Neural cell (in vitro differentiated cells): ENCODE measurements at regions not wholly inside any gene's neighbourhood (a gene's known extent, or its start where the extent isn't known, plus 50 kb on each side); places are given as distances from the start of the nearest gene placed in this dataset.

Experiments
- EP300 ChIP-seq: fragments of 450-650 bp; conservative IDR thresholded peaks from 2 replicates; pipeline ENCODE4 v1.6.1; 2014; ENCODE audit warnings: antibody characterized with exemption, mild to moderate bottlenecking, moderate library complexity; ENCODE audit not compliant: poor library complexity, severe bottlenecking
- RAD21 ChIP-seq: fragments of 450-650 bp; conservative IDR thresholded peaks from 2 replicates; pipeline ENCODE4 v1.6.1; 2014; ENCODE audit warnings: antibody characterized with exemption, mild to moderate bottlenecking, moderate library complexity
- TAF1 ChIP-seq: IDR thresholded peaks from 2 replicates; pipeline ENCODE4 v1.6.1; 2012; ENCODE audit warnings: low read depth
- TF ChIP-seq, protein P1 (sequence below): fragments of 450-650 bp; IDR thresholded peaks from 2 replicates; pipeline ENCODE4 v1.5.1; 2014; ENCODE audit warnings: antibody characterized with exemption, mild to moderate bottlenecking, moderate library complexity; ENCODE audit not compliant: poor library complexity, severe bottlenecking

GRCh38 chr16:7113395-7113794, 219.2 kb upstream of the RBFOX1 start:
- TF ChIP-seq RAD21 (no peak), TAF1 (no peak), EP300 (no peak)
- TF ChIP-seq, protein P1, sequence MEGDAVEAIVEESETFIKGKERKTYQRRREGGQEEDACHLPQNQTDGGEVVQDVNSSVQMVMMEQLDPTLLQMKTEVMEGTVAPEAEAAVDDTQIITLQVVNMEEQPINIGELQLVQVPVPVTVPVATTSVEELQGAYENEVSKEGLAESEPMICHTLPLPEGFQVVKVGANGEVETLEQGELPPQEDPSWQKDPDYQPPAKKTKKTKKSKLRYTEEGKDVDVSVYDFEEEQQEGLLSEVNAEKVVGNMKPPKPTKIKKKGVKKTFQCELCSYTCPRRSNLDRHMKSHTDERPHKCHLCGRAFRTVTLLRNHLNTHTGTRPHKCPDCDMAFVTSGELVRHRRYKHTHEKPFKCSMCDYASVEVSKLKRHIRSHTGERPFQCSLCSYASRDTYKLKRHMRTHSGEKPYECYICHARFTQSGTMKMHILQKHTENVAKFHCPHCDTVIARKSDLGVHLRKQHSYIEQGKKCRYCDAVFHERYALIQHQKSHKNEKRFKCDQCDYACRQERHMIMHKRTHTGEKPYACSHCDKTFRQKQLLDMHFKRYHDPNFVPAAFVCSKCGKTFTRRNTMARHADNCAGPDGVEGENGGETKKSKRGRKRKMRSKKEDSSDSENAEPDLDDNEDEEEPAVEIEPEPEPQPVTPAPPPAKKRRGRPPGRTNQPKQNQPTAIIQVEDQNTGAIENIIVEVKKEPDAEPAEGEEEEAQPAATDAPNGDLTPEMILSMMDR = no peak
